Chondrocyte (in vitro differentiated cells): ENCODE measurements at regions not wholly inside any gene's neighbourhood (a gene's known extent, or its start where the extent isn't known, plus 50 kb on each side); places are given as distances from the start of the nearest gene placed in this dataset.
A peak's percentile ranks its signal among the peaks of the same experiment; 100 is the strongest.

Experiments used
- DNase-seq: peaks from one replicate; pipeline ENCODE4 v3.0.0; 2021; ENCODE audit warnings: mixed read lengths, low spot score
- H3K27ac Mint-ChIP-seq: one replicate; pipeline ENCODE4 v1.8.0; 2021; ENCODE audit warnings: mild to moderate bottlenecking, moderate library complexity, mixed read lengths; ENCODE audit not compliant: unreplicated experiment
- H3K27me3 Mint-ChIP-seq: 2 replicates; pipeline ENCODE4 v1.8.0; 2021; ENCODE audit warnings: low read depth, mixed read lengths
- H3K36me3 Mint-ChIP-seq: 2 replicates; pipeline ENCODE4 v1.8.0; 2021; ENCODE audit warnings: low read depth, mixed read lengths
- H3K4me1 Mint-ChIP-seq: 2 replicates; pipeline ENCODE4 v1.8.0; 2021; ENCODE audit warnings: low read depth, mild to moderate bottlenecking, mixed read lengths
- H3K4me3 Mint-ChIP-seq: one replicate; pipeline ENCODE4 v1.8.0; 2021; ENCODE audit warnings: mild to moderate bottlenecking, moderate library complexity, mixed read lengths; ENCODE audit not compliant: unreplicated experiment
- H3K9me3 Mint-ChIP-seq: 2 replicates; pipeline ENCODE4 v1.8.0; 2021; ENCODE audit warnings: low read depth, mixed read lengths
- TF ChIP-seq, protein P1 (sequence below): fragments of 200-600 bp; sonication (generic); IDR thresholded peaks from 2 replicates; pipeline ENCODE4 v1.5.0; 2021; ENCODE audit warnings: antibody characterized with exemption, mild to moderate bottlenecking, moderate library complexity

- no peak overlapping the region for H3K4me3 Mint-ChIP-seq
- H3K27ac Mint-ChIP-seq = no peak overlapping the region
These were observed 74.7 kb upstream of the ITPRID1 start for GRCh38 chr7:31439165-31439564.

DNA sequence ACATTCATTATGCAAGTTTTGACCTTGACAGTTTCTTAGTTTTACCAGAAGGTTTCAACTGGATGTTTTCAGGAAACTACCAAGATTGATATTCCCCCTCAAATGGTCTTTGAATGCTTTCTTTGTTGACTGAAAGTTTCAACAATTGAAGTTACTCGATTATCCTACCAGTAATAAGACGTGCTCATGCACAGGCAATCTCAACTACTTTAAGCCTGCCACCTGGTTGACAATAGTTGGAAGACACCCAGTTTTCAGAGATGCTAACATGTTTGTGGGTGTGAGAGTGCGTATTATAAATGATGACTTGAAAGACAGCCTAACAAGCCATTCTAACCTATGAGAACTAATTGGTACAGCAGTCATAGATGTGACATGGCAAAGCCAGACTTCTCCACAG lies 73.4 kb upstream of the ITPRID1 start:
- H3K4me1 Mint-ChIP-seq = no peaks in the 10 kb centered on the region
- H3K9me3 Mint-ChIP-seq = no peaks in the 10 kb centered on the region
- peaks cover 1% of the 10 kb centered on the region for H3K36me3 Mint-ChIP-seq
- no peak for DNase-seq
- no peak overlapping the region for H3K27ac Mint-ChIP-seq
- no peak overlapping the region for H3K4me3 Mint-ChIP-seq
- H3K27me3 Mint-ChIP-seq = peaks cover 34% of the 10 kb centered on the region
- TF ChIP-seq, protein P1, sequence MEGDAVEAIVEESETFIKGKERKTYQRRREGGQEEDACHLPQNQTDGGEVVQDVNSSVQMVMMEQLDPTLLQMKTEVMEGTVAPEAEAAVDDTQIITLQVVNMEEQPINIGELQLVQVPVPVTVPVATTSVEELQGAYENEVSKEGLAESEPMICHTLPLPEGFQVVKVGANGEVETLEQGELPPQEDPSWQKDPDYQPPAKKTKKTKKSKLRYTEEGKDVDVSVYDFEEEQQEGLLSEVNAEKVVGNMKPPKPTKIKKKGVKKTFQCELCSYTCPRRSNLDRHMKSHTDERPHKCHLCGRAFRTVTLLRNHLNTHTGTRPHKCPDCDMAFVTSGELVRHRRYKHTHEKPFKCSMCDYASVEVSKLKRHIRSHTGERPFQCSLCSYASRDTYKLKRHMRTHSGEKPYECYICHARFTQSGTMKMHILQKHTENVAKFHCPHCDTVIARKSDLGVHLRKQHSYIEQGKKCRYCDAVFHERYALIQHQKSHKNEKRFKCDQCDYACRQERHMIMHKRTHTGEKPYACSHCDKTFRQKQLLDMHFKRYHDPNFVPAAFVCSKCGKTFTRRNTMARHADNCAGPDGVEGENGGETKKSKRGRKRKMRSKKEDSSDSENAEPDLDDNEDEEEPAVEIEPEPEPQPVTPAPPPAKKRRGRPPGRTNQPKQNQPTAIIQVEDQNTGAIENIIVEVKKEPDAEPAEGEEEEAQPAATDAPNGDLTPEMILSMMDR = no peak

More at GRCh38 chr7:31439165-31439564, 74.7 kb upstream of the ITPRID1 start:
- DNase-seq = no peak
- H3K4me1 Mint-ChIP-seq = no peaks in the 10 kb centered on the region
- H3K36me3 Mint-ChIP-seq = peaks cover 1% of the 10 kb centered on the region
- peaks cover 33% of the 10 kb centered on the region for H3K27me3 Mint-ChIP-seq
- TF ChIP-seq, protein P1 = no peak
- no peaks in the 10 kb centered on the region for H3K9me3 Mint-ChIP-seq

GRCh38 chr7:31442626-31443025 lies 71.3 kb upstream of the ITPRID1 start:
- H3K27me3 Mint-ChIP-seq = peaks cover 28% of the 10 kb centered on the region
- H3K4me3 Mint-ChIP-seq = no peak overlapping the region
- DNase-seq = no peak
- no peaks in the 10 kb centered on the region for H3K36me3 Mint-ChIP-seq
- H3K9me3 Mint-ChIP-seq = no peaks in the 10 kb centered on the region
- no peaks in the 10 kb centered on the region for H3K4me1 Mint-ChIP-seq
- no peak overlapping the region for H3K27ac Mint-ChIP-seq
- TF ChIP-seq, protein P1 = no peak

- no peak overlapping the region for H3K27ac Mint-ChIP-seq
- H3K4me3 Mint-ChIP-seq = no peak overlapping the region
- no peaks in the 10 kb centered on the region for H3K9me3 Mint-ChIP-seq
- DNase-seq = no peak
- H3K4me1 Mint-ChIP-seq = no peaks in the 10 kb centered on the region
- no peaks in the 10 kb centered on the region for H3K36me3 Mint-ChIP-seq
- peaks cover 32% of the 10 kb centered on the region for H3K27me3 Mint-ChIP-seq
- TF ChIP-seq, protein P1 = peak; percentile 87
These were observed 70.4 kb upstream of the ITPRID1 start for GRCh38 chr7:31443457-31443856.

- TF ChIP-seq, protein P1 = no peak
- Mint-ChIP-seq H3K27me3 (peaks cover 35% of the 10 kb centered on the region), H3K36me3 (no peaks in the 10 kb centered on the region), H3K9me3 (no peaks in the 10 kb centered on the region), H3K4me1 (no peaks in the 10 kb centered on the region), H3K27ac (no peak overlapping the region), H3K4me3 (no peak overlapping the region)
- DNase-seq = no peak
These were observed 69.7 kb upstream of the ITPRID1 start for GRCh38 chr7:31444196-31444595.
